NCI-H2107 (cell line): ENCODE measurements at regions not wholly inside any gene's neighbourhood (a gene's known extent, or its start where the extent isn't known, plus 50 kb on each side); places are given as distances from the start of the nearest gene placed in this dataset.
"Not testable (repeated sequence)": the region's sequence is repeated elsewhere in the genome, so short reads cannot be mapped to it uniquely, and the experiment has no call there.

ENCODE experiments used
- DNase-seq: peaks from one replicate; lab custom pipeline; 2025; lab: John Stamatoyannopoulos, UW

- DNase-seq = not testable (repeated sequence)
Measured at GRCh38 chr17:6373599-6373998, 61.3 kb downstream of the AIPL1 start.

- DNase-seq = no peak
Measured at GRCh38 chr17:6366221-6366666, 68.7 kb downstream of the AIPL1 start.

- no peak for DNase-seq
Measured at GRCh38 chr17:6365200-6365943, 69.5 kb downstream of the AIPL1 start.

GRCh38 chr17:6361733-6362132, 73.2 kb downstream of the AIPL1 start:
- DNase-seq = no peak

DNA sequence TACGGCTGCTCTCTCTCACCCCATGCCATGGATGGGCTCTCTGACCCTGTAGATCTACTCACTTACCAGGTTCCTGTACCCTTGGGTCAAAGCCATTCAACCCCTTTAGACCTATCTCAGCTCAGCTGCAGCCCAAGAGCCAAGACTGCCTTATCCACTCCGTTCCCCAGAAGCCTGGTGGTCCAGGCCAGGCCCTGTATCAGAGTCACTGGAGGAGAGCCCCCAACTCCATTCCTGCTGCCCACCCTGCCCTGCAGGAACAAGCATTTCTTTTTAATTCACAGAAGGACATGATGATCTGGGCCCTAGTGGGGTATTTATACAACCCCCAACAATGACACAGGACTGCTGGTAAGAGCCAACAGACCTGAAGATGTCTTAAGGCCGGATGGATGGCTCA, 76.8 kb downstream of the AIPL1 start:
- DNase-seq = no peak

GRCh38 chr17:6356562-6356961, 78.4 kb downstream of the AIPL1 start:
- DNase-seq = no peak

DNA sequence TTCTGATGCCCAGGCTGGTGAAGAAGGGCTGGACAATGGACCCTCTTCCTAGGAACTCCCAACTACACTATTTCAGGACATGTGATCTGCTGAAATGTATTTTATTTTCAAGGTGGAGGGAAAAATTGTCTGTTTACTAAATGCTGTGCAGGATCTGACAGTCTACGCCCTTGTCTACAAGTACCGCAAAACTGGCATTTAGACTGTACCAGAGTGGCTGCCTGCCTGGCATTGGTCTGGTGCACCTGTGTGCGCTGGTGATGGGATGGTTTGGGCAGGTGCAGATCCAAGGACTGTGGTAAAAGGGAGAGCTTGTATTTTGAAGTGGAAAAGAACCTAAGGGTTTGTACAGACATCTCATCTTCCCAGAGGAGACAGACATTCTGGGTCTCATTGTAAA, 79.7 kb downstream of the AIPL1 start:
- DNase-seq = no peak

- no peak for DNase-seq
Measured at GRCh38 chr17:6352801-6353560, 81.9 kb downstream of the AIPL1 start.

DNA sequence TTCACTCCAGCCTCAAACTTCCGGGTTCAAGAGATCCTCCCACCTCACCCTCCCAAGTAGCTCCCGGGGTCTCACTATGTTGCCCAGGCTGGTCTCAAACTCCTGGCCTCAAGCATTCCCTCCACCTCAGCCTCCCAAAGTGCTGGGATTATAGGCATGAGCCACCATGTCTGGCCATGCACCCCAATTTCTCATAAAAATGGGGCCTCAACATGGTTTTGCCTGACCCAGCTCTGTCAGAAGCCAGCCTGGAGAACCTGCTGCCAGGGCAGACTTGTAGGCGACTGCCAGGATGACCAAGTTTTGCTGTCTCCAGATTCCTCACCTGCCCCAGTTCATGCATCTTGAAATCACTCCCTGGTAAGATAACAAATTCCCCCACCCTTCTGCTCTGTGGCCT, 82.9 kb downstream of the AIPL1 start:
- DNase-seq = no peak

- no peak for DNase-seq
Measured at GRCh38 chr17:6350806-6351205, 84.1 kb downstream of the AIPL1 start.

DNA sequence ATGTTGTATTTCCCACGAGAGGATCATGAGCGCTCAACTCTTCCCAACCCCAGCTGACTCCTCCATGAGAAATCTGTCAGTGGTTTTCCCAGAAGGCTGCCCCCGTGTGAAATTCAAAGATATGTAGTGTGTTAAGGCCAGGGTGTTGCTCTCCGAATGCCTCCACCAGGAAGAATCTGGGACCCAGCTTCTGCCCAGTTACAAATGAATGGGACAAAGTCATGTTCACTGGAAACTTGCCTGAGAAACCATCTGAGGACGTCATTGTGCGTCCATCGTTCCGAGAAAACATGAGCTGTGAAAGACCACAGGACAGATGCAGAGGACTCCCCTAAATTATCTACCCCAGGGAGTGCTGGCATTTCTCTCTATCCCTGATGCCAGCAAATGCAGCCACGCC, 86.0 kb downstream of the AIPL1 start:
- no peak for DNase-seq

- no peak for DNase-seq
Measured at GRCh38 chr17:6347776-6348175, 87.1 kb downstream of the AIPL1 start.

GRCh38 chr17:6346986-6347385, 87.9 kb downstream of the AIPL1 start:
- DNase-seq = no peak

GRCh38 chr17:6346156-6346786, 88.7 kb downstream of the AIPL1 start:
- no peak for DNase-seq

GRCh38 chr17:6343736-6344135, 91.2 kb downstream of the AIPL1 start:
- DNase-seq = no peak

GRCh38 chr17:6343191-6343590, 91.7 kb downstream of the AIPL1 start:
- DNase-seq = no peak

GRCh38 chr17:6340708-6341107, 94.2 kb downstream of the AIPL1 start:
- no peak for DNase-seq

DNA sequence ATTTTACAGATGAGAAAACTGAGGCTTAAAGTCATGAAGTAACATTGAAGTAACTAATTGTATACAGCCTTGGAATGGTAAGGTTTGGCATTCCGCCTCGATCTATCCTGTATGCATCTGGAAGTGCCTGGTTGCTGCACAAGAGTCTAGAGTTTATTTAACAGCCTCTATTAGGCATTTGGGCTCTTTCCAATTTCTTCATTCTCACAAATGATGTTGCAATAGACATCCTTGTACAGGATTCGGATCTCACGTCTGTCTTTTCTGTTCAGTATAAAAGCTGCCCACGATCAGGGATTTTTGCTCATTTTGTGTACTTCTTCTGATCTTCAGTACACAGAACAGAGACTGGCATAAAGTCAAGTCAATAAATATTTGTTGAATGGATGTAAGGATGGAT, 100.5 kb downstream of the AIPL1 start:
- no peak for DNase-seq

GRCh38 chr17:6330936-6331335, 104.0 kb downstream of the AIPL1 start:
- no peak for DNase-seq

GRCh38 chr17:6328279-6328678, 106.6 kb downstream of the AIPL1 start:
- DNase-seq = no peak

GRCh38 chr17:6327007-6327406, 107.9 kb downstream of the AIPL1 start:
- no peak for DNase-seq

DNA sequence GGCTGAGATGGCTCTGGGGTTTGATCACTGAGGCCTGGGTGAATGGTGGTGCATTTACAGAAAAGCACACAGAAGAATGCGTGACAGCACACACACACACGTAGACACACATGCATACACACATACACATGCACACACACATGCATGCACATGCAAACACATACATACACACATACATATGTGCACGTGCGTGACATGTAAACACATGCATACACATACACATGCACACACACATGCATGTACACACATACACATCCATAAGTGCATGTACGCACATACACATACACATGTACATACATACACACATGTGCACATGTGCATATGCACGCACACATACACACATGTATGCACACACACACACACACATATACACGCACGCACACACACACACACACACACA, 108.4 kb downstream of the AIPL1 start:
- no peak for DNase-seq

- no peak for DNase-seq
Measured at GRCh38 chr17:6325741-6326140, 109.2 kb downstream of the AIPL1 start.
